ENCODE measurements at regions not wholly inside any gene's neighbourhood (a gene's known extent, or its start where the extent isn't known, plus 50 kb on each side); places are given as distances from the start of the nearest gene placed in this dataset.

DNA sequence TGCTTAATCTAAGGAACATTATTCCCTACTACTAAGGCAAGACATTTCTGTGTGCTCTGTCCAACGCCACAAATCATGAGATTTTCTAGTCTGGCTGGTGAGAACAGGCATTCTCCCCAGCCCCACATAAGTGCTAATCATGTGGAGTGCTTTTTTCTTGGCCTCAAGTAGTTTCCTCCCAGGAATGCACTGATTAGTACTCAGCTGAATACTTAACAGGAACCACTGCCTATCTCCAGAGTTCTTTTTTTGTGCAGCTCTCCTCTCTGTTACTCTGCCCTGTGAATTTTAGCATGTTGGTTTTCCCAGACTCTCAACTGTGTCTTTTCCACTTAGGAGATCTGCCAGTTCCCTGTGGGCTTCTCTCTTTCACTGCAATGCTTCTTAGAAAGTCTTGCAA, 1098.5 kb upstream of the LRRTM3 start:
- no peak for ATAC-seq
- TF ChIP-seq RARB (CRISPR knock-in tag; IDR thresholded peaks at IDR 0.05), result no peak
- TF ChIP-seq SNAI2 (CRISPR knock-in tag; IDR thresholded peaks at IDR 0.05), result no peak
- no peak for TF ChIP-seq ZNF8 (CRISPR knock-in tag; IDR thresholded peaks at IDR 0.05)
- TF ChIP-seq, protein P1, sequence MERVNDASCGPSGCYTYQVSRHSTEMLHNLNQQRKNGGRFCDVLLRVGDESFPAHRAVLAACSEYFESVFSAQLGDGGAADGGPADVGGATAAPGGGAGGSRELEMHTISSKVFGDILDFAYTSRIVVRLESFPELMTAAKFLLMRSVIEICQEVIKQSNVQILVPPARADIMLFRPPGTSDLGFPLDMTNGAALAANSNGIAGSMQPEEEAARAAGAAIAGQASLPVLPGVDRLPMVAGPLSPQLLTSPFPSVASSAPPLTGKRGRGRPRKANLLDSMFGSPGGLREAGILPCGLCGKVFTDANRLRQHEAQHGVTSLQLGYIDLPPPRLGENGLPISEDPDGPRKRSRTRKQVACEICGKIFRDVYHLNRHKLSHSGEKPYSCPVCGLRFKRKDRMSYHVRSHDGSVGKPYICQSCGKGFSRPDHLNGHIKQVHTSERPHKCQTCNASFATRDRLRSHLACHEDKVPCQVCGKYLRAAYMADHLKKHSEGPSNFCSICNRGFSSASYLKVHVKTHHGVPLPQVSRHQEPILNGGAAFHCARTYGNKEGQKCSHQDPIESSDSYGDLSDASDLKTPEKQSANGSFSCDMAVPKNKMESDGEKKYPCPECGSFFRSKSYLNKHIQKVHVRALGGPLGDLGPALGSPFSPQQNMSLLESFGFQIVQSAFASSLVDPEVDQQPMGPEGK (CRISPR knock-in tag; IDR thresholded peaks at IDR 0.05; ENCODE audit: borderline replicate concordance), result no peak
- no peak for TF ChIP-seq ZNF565 (CRISPR knock-in tag; conservative IDR thresholded peaks at IDR 0.05; ENCODE audit: low read depth)

DNA sequence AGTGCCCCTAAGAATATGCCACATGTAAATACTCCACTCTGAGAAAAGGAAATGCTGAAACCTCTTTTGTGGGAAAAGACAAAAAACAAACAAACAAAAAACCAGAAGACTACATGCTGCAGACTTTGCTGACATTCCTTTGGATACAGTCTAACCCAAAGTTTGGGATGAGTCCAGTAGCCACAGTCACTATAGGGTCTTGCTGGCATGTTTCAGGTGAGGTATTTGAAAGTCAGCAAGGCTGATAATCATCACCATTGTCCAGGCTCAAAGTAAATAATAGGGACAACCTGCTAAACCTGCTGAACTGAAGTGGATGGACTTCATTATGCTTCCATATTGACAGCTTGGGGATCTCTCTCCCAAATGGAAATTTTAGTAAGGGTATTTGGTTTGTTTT, 1087.0 kb upstream of the LRRTM3 start:
- TF ChIP-seq PPARA (CRISPR knock-in tag; IDR thresholded peaks at IDR 0.05; ENCODE audit: borderline replicate concordance), result no peak
- TF ChIP-seq TOX (CRISPR knock-in tag; IDR thresholded peaks at IDR 0.05; ENCODE audit: borderline replicate concordance), result no peak
- TF ChIP-seq ZFP3 (CRISPR knock-in tag; IDR thresholded peaks at IDR 0.05), result no peak
- TF ChIP-seq SNAI2 (CRISPR knock-in tag; IDR thresholded peaks at IDR 0.05), result no peak
- no peak for TF ChIP-seq ARNTL (CRISPR knock-in tag; IDR thresholded peaks at IDR 0.05; ENCODE audit: borderline replicate concordance, low read depth)
- TF ChIP-seq TCF4 (CRISPR knock-in tag; IDR thresholded peaks at IDR 0.05; ENCODE audit: borderline replicate concordance), result no peak
- TF ChIP-seq ZNF565 (CRISPR knock-in tag; conservative IDR thresholded peaks at IDR 0.05; ENCODE audit: low read depth), result no peak
- TF ChIP-seq ZNF70 (CRISPR knock-in tag; IDR thresholded peaks at IDR 0.05), result no peak
- TF ChIP-seq BACH2 (CRISPR knock-in tag; IDR thresholded peaks at IDR 0.05; ENCODE audit: borderline replicate concordance), result no peak
- TF ChIP-seq, protein P2, sequence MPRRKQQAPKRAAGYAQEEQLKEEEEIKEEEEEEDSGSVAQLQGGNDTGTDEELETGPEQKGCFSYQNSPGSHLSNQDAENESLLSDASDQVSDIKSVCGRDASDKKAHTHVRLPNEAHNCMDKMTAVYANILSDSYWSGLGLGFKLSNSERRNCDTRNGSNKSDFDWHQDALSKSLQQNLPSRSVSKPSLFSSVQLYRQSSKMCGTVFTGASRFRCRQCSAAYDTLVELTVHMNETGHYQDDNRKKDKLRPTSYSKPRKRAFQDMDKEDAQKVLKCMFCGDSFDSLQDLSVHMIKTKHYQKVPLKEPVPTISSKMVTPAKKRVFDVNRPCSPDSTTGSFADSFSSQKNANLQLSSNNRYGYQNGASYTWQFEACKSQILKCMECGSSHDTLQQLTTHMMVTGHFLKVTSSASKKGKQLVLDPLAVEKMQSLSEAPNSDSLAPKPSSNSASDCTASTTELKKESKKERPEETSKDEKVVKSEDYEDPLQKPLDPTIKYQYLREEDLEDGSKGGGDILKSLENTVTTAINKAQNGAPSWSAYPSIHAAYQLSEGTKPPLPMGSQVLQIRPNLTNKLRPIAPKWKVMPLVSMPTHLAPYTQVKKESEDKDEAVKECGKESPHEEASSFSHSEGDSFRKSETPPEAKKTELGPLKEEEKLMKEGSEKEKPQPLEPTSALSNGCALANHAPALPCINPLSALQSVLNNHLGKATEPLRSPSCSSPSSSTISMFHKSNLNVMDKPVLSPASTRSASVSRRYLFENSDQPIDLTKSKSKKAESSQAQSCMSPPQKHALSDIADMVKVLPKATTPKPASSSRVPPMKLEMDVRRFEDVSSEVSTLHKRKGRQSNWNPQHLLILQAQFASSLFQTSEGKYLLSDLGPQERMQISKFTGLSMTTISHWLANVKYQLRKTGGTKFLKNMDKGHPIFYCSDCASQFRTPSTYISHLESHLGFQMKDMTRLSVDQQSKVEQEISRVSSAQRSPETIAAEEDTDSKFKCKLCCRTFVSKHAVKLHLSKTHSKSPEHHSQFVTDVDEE (CRISPR knock-in tag; IDR thresholded peaks at IDR 0.05), result no peak
- TF ChIP-seq ZFP30 (CRISPR knock-in tag; IDR thresholded peaks at IDR 0.05), result no peak
- TF ChIP-seq, protein P1 (CRISPR knock-in tag; IDR thresholded peaks at IDR 0.05; ENCODE audit: borderline replicate concordance), result no peak
- TF ChIP-seq ZC3H10 (CRISPR knock-in tag; IDR thresholded peaks at IDR 0.05), result no peak
- TF ChIP-seq, protein P3, sequence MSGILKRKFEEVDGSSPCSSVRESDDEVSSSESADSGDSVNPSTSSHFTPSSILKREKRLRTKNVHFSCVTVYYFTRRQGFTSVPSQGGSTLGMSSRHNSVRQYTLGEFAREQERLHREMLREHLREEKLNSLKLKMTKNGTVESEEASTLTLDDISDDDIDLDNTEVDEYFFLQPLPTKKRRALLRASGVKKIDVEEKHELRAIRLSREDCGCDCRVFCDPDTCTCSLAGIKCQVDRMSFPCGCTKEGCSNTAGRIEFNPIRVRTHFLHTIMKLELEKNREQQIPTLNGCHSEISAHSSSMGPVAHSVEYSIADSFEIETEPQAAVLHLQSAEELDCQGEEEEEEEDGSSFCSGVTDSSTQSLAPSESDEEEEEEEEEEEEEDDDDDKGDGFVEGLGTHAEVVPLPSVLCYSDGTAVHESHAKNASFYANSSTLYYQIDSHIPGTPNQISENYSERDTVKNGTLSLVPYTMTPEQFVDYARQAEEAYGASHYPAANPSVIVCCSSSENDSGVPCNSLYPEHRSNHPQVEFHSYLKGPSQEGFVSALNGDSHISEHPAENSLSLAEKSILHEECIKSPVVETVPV (CRISPR knock-in tag; IDR thresholded peaks at IDR 0.05), result no peak
- TF ChIP-seq, protein P4, sequence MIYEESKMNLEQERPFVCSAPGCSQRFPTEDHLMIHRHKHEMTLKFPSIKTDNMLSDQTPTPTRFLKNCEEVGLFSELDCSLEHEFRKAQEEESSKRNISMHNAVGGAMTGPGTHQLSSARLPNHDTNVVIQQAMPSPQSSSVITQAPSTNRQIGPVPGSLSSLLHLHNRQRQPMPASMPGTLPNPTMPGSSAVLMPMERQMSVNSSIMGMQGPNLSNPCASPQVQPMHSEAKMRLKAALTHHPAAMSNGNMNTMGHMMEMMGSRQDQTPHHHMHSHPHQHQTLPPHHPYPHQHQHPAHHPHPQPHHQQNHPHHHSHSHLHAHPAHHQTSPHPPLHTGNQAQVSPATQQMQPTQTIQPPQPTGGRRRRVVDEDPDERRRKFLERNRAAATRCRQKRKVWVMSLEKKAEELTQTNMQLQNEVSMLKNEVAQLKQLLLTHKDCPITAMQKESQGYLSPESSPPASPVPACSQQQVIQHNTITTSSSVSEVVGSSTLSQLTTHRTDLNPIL (CRISPR knock-in tag; IDR thresholded peaks at IDR 0.05; ENCODE audit: low read depth), result no peak
- TF ChIP-seq RARB (CRISPR knock-in tag; IDR thresholded peaks at IDR 0.05), result no peak
- TF ChIP-seq, protein P5, sequence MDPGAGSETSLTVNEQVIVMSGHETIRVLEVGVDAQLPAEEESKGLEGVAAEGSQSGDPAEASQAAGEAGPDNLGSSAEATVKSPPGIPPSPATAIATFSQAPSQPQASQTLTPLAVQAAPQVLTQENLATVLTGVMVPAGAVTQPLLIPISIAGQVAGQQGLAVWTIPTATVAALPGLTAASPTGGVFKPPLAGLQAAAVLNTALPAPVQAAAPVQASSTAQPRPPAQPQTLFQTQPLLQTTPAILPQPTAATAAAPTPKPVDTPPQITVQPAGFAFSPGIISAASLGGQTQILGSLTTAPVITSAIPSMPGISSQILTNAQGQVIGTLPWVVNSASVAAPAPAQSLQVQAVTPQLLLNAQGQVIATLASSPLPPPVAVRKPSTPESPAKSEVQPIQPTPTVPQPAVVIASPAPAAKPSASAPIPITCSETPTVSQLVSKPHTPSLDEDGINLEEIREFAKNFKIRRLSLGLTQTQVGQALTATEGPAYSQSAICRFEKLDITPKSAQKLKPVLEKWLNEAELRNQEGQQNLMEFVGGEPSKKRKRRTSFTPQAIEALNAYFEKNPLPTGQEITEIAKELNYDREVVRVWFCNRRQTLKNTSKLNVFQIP (CRISPR knock-in tag; IDR thresholded peaks at IDR 0.05; ENCODE audit: borderline replicate concordance, low read depth), result no peak

DNA sequence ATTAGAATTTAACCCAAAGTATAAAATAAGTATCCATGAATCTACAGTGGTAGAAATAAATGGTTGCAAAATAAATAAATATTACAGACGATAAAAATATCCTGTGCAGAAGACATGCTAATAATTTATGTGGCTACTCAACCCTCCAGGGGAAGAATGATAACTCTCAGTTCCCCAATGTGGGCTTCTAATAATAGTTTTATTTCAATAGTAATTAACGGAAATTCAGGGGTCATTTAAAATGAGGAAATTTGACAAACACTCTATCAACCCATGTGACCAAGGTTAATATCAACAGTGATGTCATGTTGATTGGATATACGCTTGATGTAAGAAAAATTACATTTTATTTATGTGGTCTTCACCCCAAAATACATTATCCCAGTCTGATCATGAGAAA, 1082.6 kb upstream of the LRRTM3 start:
- no peak for ATAC-seq
- TF ChIP-seq OSR1 (CRISPR knock-in tag; IDR thresholded peaks at IDR 0.05), result no peak
- TF ChIP-seq, protein P2 (CRISPR knock-in tag; IDR thresholded peaks at IDR 0.05), result no peak
- TF ChIP-seq ZNF8 (CRISPR knock-in tag; IDR thresholded peaks at IDR 0.05), result no peak
- no peak for TF ChIP-seq ZNF70 (CRISPR knock-in tag; IDR thresholded peaks at IDR 0.05)
- no peak for TF ChIP-seq RARB (CRISPR knock-in tag; IDR thresholded peaks at IDR 0.05)
- TF ChIP-seq ZFP30 (CRISPR knock-in tag; IDR thresholded peaks at IDR 0.05), result no peak
- TF ChIP-seq ZC3H10 (CRISPR knock-in tag; IDR thresholded peaks at IDR 0.05), result no peak
- TF ChIP-seq ESRRG (CRISPR knock-in tag; IDR thresholded peaks at IDR 0.05), result no peak
- TF ChIP-seq, protein P3 (CRISPR knock-in tag; IDR thresholded peaks at IDR 0.05), result no peak

More for the DNA sequence above, 1087.0 kb upstream of the LRRTM3 start:
- ATAC-seq, result no peak
